ENCODE measurements at regions not wholly inside any gene's neighbourhood (a gene's known extent, or its start where the extent isn't known, plus 50 kb on each side); places are given as distances from the start of the nearest gene placed in this dataset.

GRCh38 chr11:30120045-30120589, 103.3 kb upstream of the KCNA4 start:
- TF ChIP-seq USF1 (IDR thresholded peaks at IDR 0.05) (no peak), EP300 (IDR thresholded peaks at IDR 0.05; ENCODE audit: borderline replicate concordance) (no peak)

Measured in Ishikawa (cell line).